ENCODE measurements at regions not wholly inside any gene's neighbourhood (a gene's known extent, or its start where the extent isn't known, plus 50 kb on each side); places are given as distances from the start of the nearest gene placed in this dataset.

- POLR2A ChIA-PET = no interaction called here
- CTCF ChIA-PET = no interaction called here
- no peak for TF ChIP-seq CTCF (IDR thresholded peaks at IDR 0.05; ENCODE audit: low read depth, low read length)
- no peak overlapping the region for H3K27ac ChIP-seq (ENCODE audit: low read depth, low read length)
- no peak overlapping the region for H3K4me3 ChIP-seq (ENCODE audit: low read depth, low read length)
- no peaks in the 10 kb centered on the region for H3K9me3 ChIP-seq (ENCODE audit: control insufficient read depth, insufficient read depth, low read length)
- no peaks in the 10 kb centered on the region for H3K27me3 ChIP-seq (ENCODE audit: control insufficient read depth, insufficient read depth, low read length)
- no peak for DNase-seq (ENCODE audit: low read depth, low spot score)
Measured at GRCh38 chr6:82038631-82039030, 208.9 kb downstream of the IBTK start.

- DNase-seq (ENCODE audit: low read depth, low spot score) = no peak
- H3K27me3 ChIP-seq (ENCODE audit: control insufficient read depth, insufficient read depth, low read length) = no peaks in the 10 kb centered on the region
- H3K4me3 ChIP-seq (ENCODE audit: low read depth, low read length) = no peak overlapping the region
- H3K27ac ChIP-seq (ENCODE audit: low read depth, low read length) = no peak overlapping the region
- CTCF ChIA-PET = interaction anchor here (0.6 to 0.7 kb wide), 2 partner anchors 37 to 282 kb away, joined by 3 read pairs; no protein-coding TSS in a partner anchor
- H3K9me3 ChIP-seq (ENCODE audit: control insufficient read depth, insufficient read depth, low read length) = no peaks in the 10 kb centered on the region
- POLR2A ChIA-PET = no interaction called here
- TF ChIP-seq CTCF (IDR thresholded peaks at IDR 0.05; ENCODE audit: low read depth, low read length) = no peak
Measured at GRCh38 chr6:82035526-82035925, 212.0 kb downstream of the IBTK start.

- Histone ChIP-seq H3K9me3 (ENCODE audit: control insufficient read depth, insufficient read depth, low read length) (no peaks in the 10 kb centered on the region), H3K27me3 (ENCODE audit: control insufficient read depth, insufficient read depth, low read length) (no peaks in the 10 kb centered on the region), H3K27ac (ENCODE audit: low read depth, low read length) (no peak overlapping the region), H3K4me3 (ENCODE audit: low read depth, low read length) (no peak overlapping the region)
- ChIA-PET POLR2A (no interaction called here), CTCF (interaction anchor here (0.6 kb wide), 1 partner anchor 1671 kb away, joined by 3 read pairs; no protein-coding TSS in a partner anchor)
- DNase-seq (ENCODE audit: low read depth, low spot score) = no peak
- no peak for TF ChIP-seq CTCF (IDR thresholded peaks at IDR 0.05; ENCODE audit: low read depth, low read length)
Measured at GRCh38 chr6:82033631-82034211, 213.8 kb downstream of the IBTK start.

- ChIA-PET POLR2A (no interaction called here), CTCF (interaction anchor here (1.2 kb wide), 1 partner anchor 10 kb away, joined by 4 read pairs; no protein-coding TSS in a partner anchor)
Measured at GRCh38 chr6:82032444-82032843, 215.1 kb downstream of the IBTK start.

More at GRCh38 chr6:82032444-82032843, 215.1 kb downstream of the IBTK start:
- no peak overlapping the region for H3K4me3 ChIP-seq (ENCODE audit: low read depth, low read length)
- H3K27me3 ChIP-seq (ENCODE audit: control insufficient read depth, insufficient read depth, low read length) = no peaks in the 10 kb centered on the region
- no peaks in the 10 kb centered on the region for H3K9me3 ChIP-seq (ENCODE audit: control insufficient read depth, insufficient read depth, low read length)
- H3K27ac ChIP-seq (ENCODE audit: low read depth, low read length) = no peak overlapping the region
- no peak for TF ChIP-seq CTCF (IDR thresholded peaks at IDR 0.05; ENCODE audit: low read depth, low read length)
- no peak for DNase-seq (ENCODE audit: low read depth, low spot score)

Data from AG04450 (cell line).